SH-SY5Y (cell line): ENCODE measurements at regions not wholly inside any gene's neighbourhood (a gene's known extent, or its start where the extent isn't known, plus 50 kb on each side); places are given as distances from the start of the nearest gene placed in this dataset.

ENCODE experiments used
- GATA2 ChIP-seq: IDR thresholded peaks from 2 replicates; pipeline ENCODE4 v1.6.1; 2011; ENCODE audit warnings: mild to moderate bottlenecking, low read depth, low read length
- GATA3 ChIP-seq: IDR thresholded peaks from 2 replicates; pipeline ENCODE4 v1.6.1; 2011; ENCODE audit warnings: low read depth, mild to moderate bottlenecking, low read length, moderate library complexity

GRCh38 chr20:61129311-61129710, 122.8 kb upstream of the CDH4 start:
- no peak for TF ChIP-seq GATA3
- no peak for TF ChIP-seq GATA2
